ENCODE measurements at regions not wholly inside any gene's neighbourhood (a gene's known extent, or its start where the extent isn't known, plus 50 kb on each side); places are given as distances from the start of the nearest gene placed in this dataset.

DNA sequence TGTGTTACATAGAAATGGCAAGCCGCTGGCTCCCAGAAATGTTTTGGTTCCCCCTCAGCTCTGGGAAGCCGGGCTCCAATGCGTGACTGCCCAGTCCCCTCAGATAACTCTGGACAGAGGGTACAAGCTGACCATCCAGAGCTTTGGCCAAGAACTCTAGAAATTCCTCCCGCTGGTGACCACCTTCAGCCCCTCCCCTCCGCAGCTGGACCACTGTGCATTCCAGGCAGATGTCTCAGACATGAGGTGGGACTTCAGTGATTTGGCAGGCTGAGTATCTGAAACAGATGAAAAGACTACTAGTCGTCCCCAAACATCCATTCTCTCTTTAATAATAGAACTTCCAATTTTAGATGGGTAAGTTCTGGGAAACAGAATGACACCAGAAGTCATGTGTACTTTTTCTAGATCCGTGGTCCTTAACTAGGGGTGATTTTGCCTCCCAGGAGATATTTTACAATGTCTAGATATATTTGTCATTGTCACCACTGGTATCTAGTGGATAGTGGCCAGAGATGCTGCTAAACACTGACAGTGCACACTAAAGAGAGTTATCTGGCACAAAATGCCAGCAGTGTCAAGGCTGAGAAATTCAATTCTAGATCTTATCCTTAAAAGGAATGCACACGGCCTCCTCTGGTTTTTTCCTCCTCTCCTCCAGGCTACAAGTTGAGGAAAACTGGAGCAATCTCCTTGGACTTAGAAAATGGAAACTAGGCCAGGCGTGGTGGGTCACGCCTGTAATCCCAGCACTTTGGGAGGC lies 294.3 kb downstream of the SRBD1 start:
- DNase-seq (ENCODE audit: low spot score) (no peak), ATAC-seq (no peak)
- H3K36me3 Mint-ChIP-seq: no peaks in the 10 kb centered on the region
- no peaks in the 10 kb centered on the region for H3K4me1 Mint-ChIP-seq (ENCODE audit: low read depth in 2 of 2)
- no peaks in the 10 kb centered on the region for H3K9me3 Mint-ChIP-seq
- no peak overlapping the region for H3K4me3 Mint-ChIP-seq
- no peak overlapping the region for H3K27ac Mint-ChIP-seq
- H3K27me3 Mint-ChIP-seq: peaks cover 10 to 18% of the 10 kb centered on the region in 2 donors

DNA sequence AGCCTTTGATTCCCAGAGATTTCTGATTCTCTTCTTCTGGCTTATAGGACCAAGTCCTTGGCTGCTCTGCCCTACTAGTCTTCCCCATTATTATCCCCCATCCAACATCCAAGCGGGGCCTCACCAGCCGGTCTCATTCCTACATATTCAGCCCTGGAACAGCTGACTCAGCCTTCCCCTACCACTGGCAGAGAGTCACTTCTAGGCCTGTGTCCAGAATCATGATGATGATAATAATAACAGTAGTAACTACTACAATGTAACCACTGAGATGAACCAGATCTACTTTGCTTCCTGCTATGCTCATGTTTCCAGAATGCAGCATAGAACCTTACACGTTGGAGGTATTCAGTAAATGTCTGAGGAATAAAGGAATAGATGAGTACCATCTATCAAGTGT lies 295.2 kb downstream of the SRBD1 start:
- H3K4me3 Mint-ChIP-seq: no peak overlapping the region
- H3K36me3 Mint-ChIP-seq: no peaks in the 10 kb centered on the region
- H3K27ac Mint-ChIP-seq: no peak overlapping the region
- no peaks in the 10 kb centered on the region for H3K4me1 Mint-ChIP-seq (ENCODE audit: low read depth in 2 of 2)
- H3K27me3 Mint-ChIP-seq: peaks cover 5 to 9% of the 10 kb centered on the region in 2 donors
- ATAC-seq: peak in 1 of 2 donors; percentile 24
- DNase-seq (ENCODE audit: low spot score): no peak
- H3K9me3 Mint-ChIP-seq: no peaks in the 10 kb centered on the region

GRCh38 chr2:45312275-45312674 lies 298.8 kb downstream of the SRBD1 start:
- H3K4me3 Mint-ChIP-seq: no peak overlapping the region
- no peak overlapping the region for H3K27ac Mint-ChIP-seq
- peaks cover 5 to 9% of the 10 kb centered on the region in 2 donors for H3K27me3 Mint-ChIP-seq

DNA sequence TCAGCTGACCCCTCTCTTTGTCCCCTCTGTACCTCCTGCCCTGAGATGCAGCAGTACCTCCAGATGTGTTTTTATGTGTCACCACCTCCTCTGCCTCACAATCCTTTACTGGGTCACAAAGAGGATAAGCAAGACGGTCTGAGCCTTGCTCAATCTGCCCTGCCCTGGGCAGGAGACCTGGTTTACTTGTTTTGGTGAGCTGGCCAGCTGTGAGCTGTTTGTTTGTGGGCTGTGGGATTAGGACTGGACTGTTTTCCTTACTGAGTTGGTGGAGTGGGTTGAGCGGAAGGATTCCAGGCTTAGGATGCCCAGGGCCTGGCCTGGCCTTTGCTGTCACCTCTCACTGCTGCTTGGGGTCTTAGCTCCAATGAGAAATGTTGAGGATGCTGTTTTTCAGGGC lies 299.5 kb downstream of the SRBD1 start:
- no peak for DNase-seq (ENCODE audit: low spot score)
- H3K27me3 Mint-ChIP-seq: peaks cover 5 to 11% of the 10 kb centered on the region in 2 donors
- no peaks in the 10 kb centered on the region for H3K9me3 Mint-ChIP-seq
- H3K27ac Mint-ChIP-seq: no peak overlapping the region
- H3K4me3 Mint-ChIP-seq: no peak overlapping the region
- H3K36me3 Mint-ChIP-seq: no peaks in the 10 kb centered on the region
- no peaks in the 10 kb centered on the region for H3K4me1 Mint-ChIP-seq (ENCODE audit: low read depth in 2 of 2)
- ATAC-seq: peak in 1 of 2 donors; percentile 24

More at GRCh38 chr2:45312275-45312674, 298.8 kb downstream of the SRBD1 start:
- Mint-ChIP-seq H3K4me1 (ENCODE audit: low read depth in 2 of 2) (no peaks in the 10 kb centered on the region), H3K9me3 (no peaks in the 10 kb centered on the region), H3K36me3 (no peaks in the 10 kb centered on the region)
- no peak for ATAC-seq
- no peak for DNase-seq (ENCODE audit: low spot score)

- Mint-ChIP-seq H3K4me1 (ENCODE audit: low read depth in 2 of 2) (no peaks in the 10 kb centered on the region), H3K27me3 (peaks cover 14 to 20% of the 10 kb centered on the region in 2 donors), H3K27ac (no peak overlapping the region), H3K9me3 (no peaks in the 10 kb centered on the region), H3K36me3 (no peaks in the 10 kb centered on the region), H3K4me3 (no peak overlapping the region)
- ATAC-seq: no peak
- no peak for DNase-seq (ENCODE audit: low spot score)
Measured at GRCh38 chr2:45307147-45307546, 297.9 kb upstream of the SIX2 start.

- H3K4me3 Mint-ChIP-seq: no peak overlapping the region
- H3K27ac Mint-ChIP-seq: no peak overlapping the region
- H3K36me3 Mint-ChIP-seq: no peaks in the 10 kb centered on the region
- no peaks in the 10 kb centered on the region for H3K4me1 Mint-ChIP-seq (ENCODE audit: low read depth in 2 of 2)
- DNase-seq (ENCODE audit: low spot score) (no peak), ATAC-seq (peak; percentile 13 to 48)
- peaks cover 15 to 20% of the 10 kb centered on the region in 2 donors for H3K27me3 Mint-ChIP-seq
- H3K9me3 Mint-ChIP-seq: no peaks in the 10 kb centered on the region
Measured at GRCh38 chr2:45305599-45305998, 296.3 kb upstream of the SIX2 start.

- no peaks in the 10 kb centered on the region for H3K4me1 Mint-ChIP-seq (ENCODE audit: low read depth in 2 of 2)
- H3K27ac Mint-ChIP-seq: no peak overlapping the region
- no peak for ATAC-seq
- DNase-seq (ENCODE audit: low spot score): no peak
- peaks cover 13 to 20% of the 10 kb centered on the region in 2 donors for H3K27me3 Mint-ChIP-seq
- no peaks in the 10 kb centered on the region for H3K36me3 Mint-ChIP-seq
- no peaks in the 10 kb centered on the region for H3K9me3 Mint-ChIP-seq
- H3K4me3 Mint-ChIP-seq: no peak overlapping the region
Measured at GRCh38 chr2:45303417-45304202, 294.4 kb upstream of the SIX2 start.

DNA sequence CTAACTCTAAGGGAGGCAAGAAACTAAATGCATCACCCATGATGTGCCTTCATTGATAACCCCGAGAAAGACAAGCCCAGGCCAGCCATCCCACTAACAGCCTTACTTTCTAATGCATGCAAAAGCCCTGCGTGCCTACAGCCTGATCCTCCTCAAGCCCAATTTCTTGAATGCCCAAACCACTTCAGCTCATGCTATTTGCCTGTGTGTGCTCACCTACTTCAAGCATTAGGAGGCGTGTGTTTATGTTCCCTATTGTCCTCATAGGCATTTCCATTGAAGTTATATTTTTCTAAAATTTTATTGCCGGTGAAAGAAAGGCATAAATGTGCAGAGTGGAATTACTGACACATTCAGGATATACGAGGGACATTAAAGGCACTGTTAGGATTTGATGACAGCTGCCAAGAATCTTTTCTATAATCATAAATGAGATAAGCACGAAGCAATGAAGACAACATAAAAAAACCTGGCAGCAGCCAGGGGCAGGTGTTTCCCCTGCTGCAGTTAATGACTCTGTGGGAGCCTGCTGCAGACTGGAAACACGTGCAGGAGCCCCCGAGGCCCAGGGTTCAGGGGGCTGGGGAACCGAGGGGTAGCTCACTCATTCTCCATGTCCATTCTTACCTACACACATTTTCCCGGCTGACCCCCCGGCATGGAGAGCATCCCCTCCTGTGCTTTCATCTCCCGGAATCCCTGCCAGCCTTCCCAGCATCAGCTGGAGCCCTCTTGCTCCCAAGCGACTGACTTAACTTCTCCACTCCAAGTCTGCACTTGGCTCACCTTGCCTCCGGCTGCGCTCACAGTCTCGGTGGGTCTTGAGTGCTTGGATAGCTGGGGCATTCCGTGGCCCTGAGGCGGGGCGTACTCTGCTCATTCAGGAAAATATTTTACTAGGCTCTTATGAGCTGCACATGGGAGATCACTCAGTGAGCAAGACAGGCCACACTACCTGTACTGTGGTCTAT lies 292.3 kb upstream of the SIX2 start:
- Mint-ChIP-seq H3K9me3 (no peaks in the 10 kb centered on the region), H3K4me1 (ENCODE audit: low read depth in 2 of 2) (no peaks in the 10 kb centered on the region), H3K36me3 (no peaks in the 10 kb centered on the region), H3K27ac (no peak overlapping the region), H3K27me3 (peaks cover 9 to 13% of the 10 kb centered on the region in 2 donors), H3K4me3 (no peak overlapping the region)
- ATAC-seq (no peak), DNase-seq (ENCODE audit: low spot score) (no peak)

- peaks cover 10 to 16% of the 10 kb centered on the region in 2 donors for H3K27me3 Mint-ChIP-seq
- no peaks in the 10 kb centered on the region for H3K36me3 Mint-ChIP-seq
- H3K4me1 Mint-ChIP-seq (ENCODE audit: low read depth in 2 of 2): no peaks in the 10 kb centered on the region
- no peak overlapping the region for H3K27ac Mint-ChIP-seq
- no peaks in the 10 kb centered on the region for H3K9me3 Mint-ChIP-seq
- ATAC-seq (no peak), DNase-seq (ENCODE audit: low spot score) (no peak)
- H3K4me3 Mint-ChIP-seq: no peak overlapping the region
Measured at GRCh38 chr2:45300026-45300750, 290.9 kb upstream of the SIX2 start.

- no peak for ATAC-seq
- H3K36me3 Mint-ChIP-seq: no peaks in the 10 kb centered on the region
- no peaks in the 10 kb centered on the region for H3K9me3 Mint-ChIP-seq
- H3K4me1 Mint-ChIP-seq (ENCODE audit: low read depth in 2 of 2): no peaks in the 10 kb centered on the region
- no peak overlapping the region for H3K4me3 Mint-ChIP-seq
- no peak for DNase-seq (ENCODE audit: low spot score)
- no peak overlapping the region for H3K27ac Mint-ChIP-seq
- peaks cover 16 to 18% of the 10 kb centered on the region in 2 donors for H3K27me3 Mint-ChIP-seq
Measured at GRCh38 chr2:45299361-45299760, 290.1 kb upstream of the SIX2 start.

- no peaks in the 10 kb centered on the region for H3K9me3 Mint-ChIP-seq
- ATAC-seq: no peak
Measured at GRCh38 chr2:45293182-45293581, 283.9 kb upstream of the SIX2 start.

DNA sequence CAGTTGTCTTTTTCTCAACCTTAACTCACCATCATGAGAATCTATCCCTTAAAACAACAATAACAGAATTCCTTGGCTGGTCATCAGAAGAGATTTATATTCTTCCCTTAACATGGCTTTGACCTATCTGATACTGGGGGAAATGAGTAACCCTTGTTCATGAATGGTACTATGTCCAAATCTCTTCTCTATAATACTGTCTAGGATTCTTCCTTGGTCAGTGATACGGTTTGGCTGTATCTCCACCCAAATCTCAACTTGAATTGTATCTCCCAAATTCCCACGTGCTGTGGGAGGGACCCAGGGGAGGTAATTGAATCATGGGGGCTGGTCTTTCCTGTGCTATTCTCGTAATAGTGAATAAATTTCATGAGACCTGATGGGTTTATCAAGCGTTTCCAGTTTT lies 282.0 kb upstream of the SIX2 start:
- H3K4me3 Mint-ChIP-seq: no peak overlapping the region
- H3K27me3 Mint-ChIP-seq: peaks cover 30 to 57% of the 10 kb centered on the region in 2 donors
- no peaks in the 10 kb centered on the region for H3K4me1 Mint-ChIP-seq (ENCODE audit: low read depth in 2 of 2)
- DNase-seq (ENCODE audit: low spot score): no peak
- no peak overlapping the region for H3K27ac Mint-ChIP-seq
- H3K36me3 Mint-ChIP-seq: no peaks in the 10 kb centered on the region
- H3K9me3 Mint-ChIP-seq: no peaks in the 10 kb centered on the region
- no peak for ATAC-seq

More at GRCh38 chr2:45293182-45293581, 283.9 kb upstream of the SIX2 start:
- DNase-seq (ENCODE audit: low spot score): no peak
- Mint-ChIP-seq H3K27ac (no peak overlapping the region), H3K27me3 (peaks cover 24 to 51% of the 10 kb centered on the region in 2 donors), H3K4me3 (no peak overlapping the region), H3K4me1 (ENCODE audit: low read depth in 2 of 2) (no peaks in the 10 kb centered on the region), H3K36me3 (no peaks in the 10 kb centered on the region)

Data from natural killer cell treated with Interleukin-12 subunit alpha and Interleukin-12 subunit beta and Interleukin-15 and Interleukin-18, amount 100 ng/mL, for 72 hours (primary cell).